ENCODE measurements at regions not wholly inside any gene's neighbourhood (a gene's known extent, or its start where the extent isn't known, plus 50 kb on each side); places are given as distances from the start of the nearest gene placed in this dataset.

DNA sequence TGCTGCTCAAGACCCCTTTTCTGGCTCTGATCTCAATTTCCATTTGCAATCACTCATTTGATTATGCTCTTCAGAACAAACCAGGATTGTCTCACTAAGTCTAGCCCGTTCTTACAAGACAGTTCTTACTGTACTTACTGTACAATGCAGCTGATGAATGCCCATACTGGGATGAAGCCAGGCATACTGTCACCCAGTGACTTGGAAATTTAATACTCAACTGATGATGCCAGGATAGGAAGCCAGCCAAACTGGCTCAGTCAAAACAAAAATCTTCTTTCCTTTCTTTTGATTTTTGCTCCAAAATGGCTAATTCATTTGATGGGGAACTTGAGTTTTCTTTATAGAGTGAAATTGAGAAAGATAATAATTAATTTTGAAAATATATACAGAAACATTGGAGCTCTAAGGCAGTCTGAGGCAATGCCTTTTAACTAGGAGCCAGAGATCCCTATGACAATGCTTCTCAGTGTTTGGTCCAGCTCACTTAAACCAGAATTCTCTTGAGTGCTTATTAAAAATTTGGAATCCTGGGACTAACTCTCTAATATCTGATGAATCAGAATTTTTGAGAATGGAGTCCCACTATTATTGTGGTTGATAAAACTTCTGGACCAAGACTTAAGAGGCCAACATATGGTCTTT lies 265.6 kb upstream of the THBS1 start:
- Histone ChIP-seq H3K36me3 (replicated peaks) (no peaks in the 10 kb centered on the region), H3K4me3 (no peak overlapping the region), H3K27me3 (ENCODE audit: low read depth) (no peaks in the 10 kb centered on the region), H3K4me1 (peaks cover 2% of the 10 kb centered on the region; the same call in 1 of the 2 replicates), H3K9me3 (no peaks in the 10 kb centered on the region)
- no peak for DNase-seq (ENCODE audit: low spot score in 2 of 2)
- in situ Hi-C loops (cut with MboI; ENCODE audit: low sequenced_read_pairs): no loop called here

DNA sequence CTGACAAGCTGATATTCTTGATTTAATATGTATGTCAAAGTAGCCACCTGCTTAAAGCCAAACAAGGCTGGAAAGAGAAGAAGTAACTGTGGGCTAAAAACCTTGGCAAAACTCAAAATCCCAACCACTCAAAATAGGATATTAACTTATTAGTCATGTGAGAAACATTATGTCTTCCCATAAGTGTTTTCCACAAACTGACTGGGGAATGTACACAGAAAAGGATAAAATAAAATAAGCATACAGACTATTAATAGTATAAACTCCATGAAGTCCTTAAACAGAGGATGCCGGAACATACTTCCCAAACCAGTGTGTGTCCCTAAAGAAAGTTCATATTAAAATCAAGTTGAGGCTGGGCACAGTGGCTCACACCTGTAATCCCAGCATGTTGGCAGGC lies 263.7 kb upstream of the THBS1 start:
- Histone ChIP-seq H3K9me3 (no peaks in the 10 kb centered on the region), H3K4me3 (no peak overlapping the region), H3K27me3 (ENCODE audit: low read depth) (no peaks in the 10 kb centered on the region), H3K4me1 (no peaks in the 10 kb centered on the region), H3K36me3 (replicated peaks) (no peaks in the 10 kb centered on the region)
- in situ Hi-C loops (cut with MboI; ENCODE audit: low sequenced_read_pairs): no loop called here
- no peak for DNase-seq (ENCODE audit: low spot score in 2 of 2)

- H3K9me3 ChIP-seq: no peaks in the 10 kb centered on the region
- no peaks in the 10 kb centered on the region for H3K4me1 ChIP-seq
- no peaks in the 10 kb centered on the region for H3K27me3 ChIP-seq (ENCODE audit: low read depth)
- no peaks in the 10 kb centered on the region for H3K36me3 ChIP-seq (replicated peaks)
- H3K4me3 ChIP-seq: no peak overlapping the region
- in situ Hi-C loops (cut with MboI; ENCODE audit: low sequenced_read_pairs): no loop called here
- no peak for DNase-seq (ENCODE audit: low spot score in 2 of 2)
These were observed 262.6 kb upstream of the THBS1 start for GRCh38 chr15:39318231-39318630.

DNA sequence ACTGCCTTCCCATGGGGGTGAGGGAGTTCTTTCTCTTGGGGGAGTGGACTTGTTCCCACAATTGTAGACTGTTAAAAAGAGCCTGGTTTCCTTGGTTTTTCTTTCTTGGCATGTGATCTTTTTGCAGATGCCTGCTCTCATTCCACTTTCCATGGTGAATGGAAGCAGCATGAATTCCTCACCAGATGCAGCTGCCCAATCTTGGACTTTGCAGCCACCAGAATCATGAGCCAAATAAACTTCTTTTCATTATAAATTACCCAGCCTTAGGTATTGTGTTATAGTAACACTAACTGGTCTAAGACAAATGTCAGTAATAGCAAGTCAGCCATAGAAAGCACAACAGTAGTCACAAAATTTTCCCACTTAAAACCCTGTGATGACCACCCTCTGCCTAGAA lies 260.5 kb upstream of the THBS1 start:
- in situ Hi-C loops (cut with MboI; ENCODE audit: low sequenced_read_pairs): no loop called here
- Histone ChIP-seq H3K9me3 (no peaks in the 10 kb centered on the region), H3K4me1 (no peaks in the 10 kb centered on the region), H3K4me3 (no peak overlapping the region), H3K36me3 (replicated peaks) (no peaks in the 10 kb centered on the region), H3K27me3 (ENCODE audit: low read depth) (no peaks in the 10 kb centered on the region)
- no peak for DNase-seq (ENCODE audit: low spot score in 2 of 2)

GRCh38 chr15:39320886-39321285 lies 260.0 kb upstream of the THBS1 start:
- Histone ChIP-seq H3K4me3 (no peak overlapping the region), H3K9me3 (no peaks in the 10 kb centered on the region), H3K4me1 (no peaks in the 10 kb centered on the region), H3K36me3 (replicated peaks) (no peaks in the 10 kb centered on the region), H3K27me3 (ENCODE audit: low read depth) (no peaks in the 10 kb centered on the region)
- in situ Hi-C loops (cut with MboI; ENCODE audit: low sequenced_read_pairs): no loop called here
- DNase-seq (ENCODE audit: low spot score in 2 of 2): no peak

DNA sequence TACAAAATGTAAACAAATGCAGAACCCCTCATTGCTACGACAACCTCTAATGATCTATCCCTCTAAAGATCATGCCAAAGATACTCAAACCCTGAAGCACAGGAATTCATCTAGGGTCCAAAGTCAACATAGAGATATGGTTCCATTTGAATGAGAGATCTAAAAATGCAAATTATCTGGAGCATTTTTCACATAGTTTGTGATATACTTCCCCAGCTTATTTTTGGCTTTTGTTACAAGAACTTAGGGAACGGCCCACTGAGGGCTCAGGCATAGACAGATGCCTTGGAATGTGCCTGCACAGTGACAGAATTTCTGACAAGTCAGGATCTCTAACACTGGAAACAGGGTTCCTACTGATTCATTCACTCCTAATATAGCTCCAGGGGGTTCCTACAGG lies 258.9 kb upstream of the THBS1 start:
- Histone ChIP-seq H3K9me3 (no peaks in the 10 kb centered on the region), H3K4me1 (no peaks in the 10 kb centered on the region), H3K27me3 (ENCODE audit: low read depth) (0 out of 2 replicates have a peak, but pooled peaks cover under 1% of the 10 kb centered on the region), H3K36me3 (replicated peaks) (no peaks in the 10 kb centered on the region), H3K4me3 (no peak overlapping the region)
- in situ Hi-C loops (cut with MboI; ENCODE audit: low sequenced_read_pairs): no loop called here
- peak in 1 of 2 experiments; percentile 8 for DNase-seq (ENCODE audit: low spot score in 2 of 2)

- Histone ChIP-seq H3K9me3 (no peaks in the 10 kb centered on the region), H3K36me3 (replicated peaks) (no peaks in the 10 kb centered on the region), H3K4me1 (no peaks in the 10 kb centered on the region), H3K4me3 (no peak overlapping the region), H3K27me3 (ENCODE audit: low read depth) (0 out of 2 replicates have a peak, but pooled peaks cover 2% of the 10 kb centered on the region)
- DNase-seq (ENCODE audit: low spot score in 2 of 2): no peak
- in situ Hi-C loops (cut with MboI; ENCODE audit: low sequenced_read_pairs): no loop called here
These were observed 257.7 kb upstream of the THBS1 start for GRCh38 chr15:39323157-39323556.

- Histone ChIP-seq H3K36me3 (replicated peaks) (no peaks in the 10 kb centered on the region), H3K27me3 (ENCODE audit: low read depth) (0 out of 2 replicates have a peak, but pooled peaks cover 2% of the 10 kb centered on the region)
- in situ Hi-C loops (cut with MboI; ENCODE audit: low sequenced_read_pairs): no loop called here
These were observed 257.2 kb upstream of the THBS1 start for GRCh38 chr15:39323706-39324105.

DNA sequence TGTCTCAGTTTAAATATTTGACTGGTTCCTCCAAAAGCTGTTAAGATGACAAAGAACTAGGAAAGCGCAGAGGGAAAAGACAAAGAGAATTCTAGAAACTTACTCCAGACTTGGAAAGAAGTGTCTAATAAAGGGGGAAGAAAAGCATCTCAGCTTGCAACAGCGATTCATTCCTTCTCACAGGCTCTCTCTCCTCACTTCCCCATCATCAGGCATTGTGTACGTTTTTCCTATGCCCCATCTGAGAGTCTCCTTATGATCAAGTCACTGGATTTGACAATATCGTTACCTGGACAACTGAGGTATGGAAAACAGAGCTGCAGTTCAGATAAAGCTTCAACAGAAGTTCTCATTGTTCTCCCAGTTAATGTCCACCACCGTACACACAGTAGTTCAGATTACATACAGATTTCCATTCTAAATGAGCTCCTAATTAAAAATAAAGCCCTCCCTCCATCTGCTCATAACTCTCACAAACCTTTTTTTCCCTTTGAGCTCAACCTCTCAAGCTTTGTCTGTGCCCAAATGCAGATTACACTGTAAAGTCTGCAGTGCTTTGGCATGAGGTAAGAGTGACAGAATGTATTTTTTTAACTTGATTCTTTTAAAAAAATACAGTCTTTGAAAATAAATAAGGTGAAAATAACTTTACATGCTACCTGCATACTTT lies 254.4 kb upstream of the THBS1 start:
- H3K9me3 ChIP-seq: no peaks in the 10 kb centered on the region
- no peaks in the 10 kb centered on the region for H3K36me3 ChIP-seq (replicated peaks)
- in situ Hi-C loops (cut with MboI; ENCODE audit: low sequenced_read_pairs): no loop called here
- H3K27me3 ChIP-seq (ENCODE audit: low read depth): 0 out of 2 replicates have a peak, but pooled peaks cover 2% of the 10 kb centered on the region
- no peak overlapping the region for H3K4me3 ChIP-seq
- DNase-seq (ENCODE audit: low spot score in 2 of 2): no peak
- H3K4me1 ChIP-seq: no peaks in the 10 kb centered on the region

More at GRCh38 chr15:39323706-39324105, 257.2 kb upstream of the THBS1 start:
- Histone ChIP-seq H3K4me1 (no peaks in the 10 kb centered on the region), H3K9me3 (no peaks in the 10 kb centered on the region), H3K4me3 (no peak overlapping the region)
- DNase-seq (ENCODE audit: low spot score in 2 of 2): no peak

DNA sequence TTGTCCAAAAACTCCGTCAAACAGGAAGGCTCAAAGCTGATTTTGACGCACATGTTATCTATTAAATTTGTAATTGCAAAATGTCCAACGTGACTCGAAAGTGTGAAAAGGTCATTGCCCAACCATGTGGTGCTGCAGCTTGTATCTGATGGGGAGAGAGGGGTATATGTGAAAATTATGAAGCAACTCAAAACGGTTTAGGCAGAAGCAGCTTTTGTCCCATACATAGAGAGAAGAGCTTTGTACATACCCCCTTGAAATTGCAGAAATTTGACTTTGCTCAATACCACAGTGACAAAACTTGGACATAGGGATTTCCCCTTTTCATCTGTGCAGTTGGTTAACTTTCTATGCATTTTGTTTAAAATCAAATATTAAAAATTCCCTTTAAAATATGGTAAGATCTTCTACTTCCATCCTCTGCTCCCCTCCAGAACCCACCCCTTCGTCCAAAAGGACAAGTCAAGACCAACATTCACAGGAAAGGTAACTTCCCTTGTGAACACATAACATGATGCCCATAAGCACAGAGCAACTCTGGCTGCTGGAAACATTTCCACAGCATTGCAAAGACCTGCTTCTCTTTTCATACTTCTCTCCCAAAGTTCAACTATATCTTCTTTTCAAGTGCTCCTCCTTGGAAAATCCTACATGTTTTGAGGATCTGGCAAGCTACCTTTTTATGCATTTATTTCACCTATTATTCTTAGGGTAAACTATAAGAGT lies 253.7 kb upstream of the THBS1 start:
- 0 out of 2 replicates have a peak, but pooled peaks cover 2% of the 10 kb centered on the region for H3K27me3 ChIP-seq (ENCODE audit: low read depth)
- DNase-seq (ENCODE audit: low spot score in 2 of 2): no peak
- H3K36me3 ChIP-seq (replicated peaks): no peaks in the 10 kb centered on the region
- in situ Hi-C loops (cut with MboI; ENCODE audit: low sequenced_read_pairs): no loop called here
- H3K4me3 ChIP-seq: no peak overlapping the region
- H3K4me1 ChIP-seq: no peaks in the 10 kb centered on the region
- no peaks in the 10 kb centered on the region for H3K9me3 ChIP-seq

DNA sequence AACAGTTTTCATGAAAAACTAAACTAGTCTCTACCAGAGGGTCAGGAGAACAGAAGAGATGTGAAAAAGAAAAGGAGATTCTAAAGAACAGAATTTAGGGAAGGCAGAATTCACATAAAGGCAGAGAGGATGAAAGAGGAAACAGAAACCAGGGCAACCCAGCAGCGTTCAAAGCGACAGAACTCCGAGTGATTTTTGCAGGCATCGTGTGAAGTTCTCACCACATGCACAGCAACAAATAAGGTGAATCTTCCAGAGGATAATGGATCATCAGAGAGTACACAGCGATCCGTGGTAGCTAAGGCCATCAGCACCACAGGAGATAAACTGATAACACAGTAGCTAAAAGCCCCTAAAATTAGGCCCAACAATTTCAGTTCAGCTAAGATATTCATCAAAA lies 250.8 kb upstream of the THBS1 start:
- no peak for DNase-seq (ENCODE audit: low spot score in 2 of 2)
- no peaks in the 10 kb centered on the region for H3K9me3 ChIP-seq
- H3K4me1 ChIP-seq: no peaks in the 10 kb centered on the region
- no peak overlapping the region for H3K4me3 ChIP-seq
- no peaks in the 10 kb centered on the region for H3K36me3 ChIP-seq (replicated peaks)
- H3K27me3 ChIP-seq (ENCODE audit: low read depth): 0 out of 2 replicates have a peak, but pooled peaks cover 2% of the 10 kb centered on the region
- in situ Hi-C loops (cut with MboI; ENCODE audit: low sequenced_read_pairs): no loop called here

DNA sequence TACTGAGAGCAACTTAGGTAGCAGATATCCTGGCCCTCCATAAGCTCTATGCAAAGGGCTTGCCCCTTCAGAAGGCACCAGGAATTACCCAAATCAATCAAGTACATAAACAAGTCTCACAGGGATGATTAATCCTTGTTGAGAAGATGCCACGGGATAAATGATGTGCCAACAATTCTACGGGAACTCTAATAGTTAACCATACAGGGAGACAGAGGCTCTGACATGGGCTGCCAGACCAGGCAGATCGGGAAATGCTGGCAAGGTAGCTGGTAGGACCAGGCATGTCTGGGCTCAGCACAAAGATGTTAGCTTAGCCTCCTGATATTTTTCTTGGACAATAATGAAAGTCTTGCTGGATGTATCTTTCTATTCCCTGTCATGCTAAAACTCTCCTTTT lies 249.3 kb upstream of the THBS1 start:
- H3K27me3 ChIP-seq (ENCODE audit: low read depth): 0 out of 2 replicates have a peak, but pooled peaks cover 2% of the 10 kb centered on the region
- in situ Hi-C loops (cut with MboI; ENCODE audit: low sequenced_read_pairs): no loop called here
- no peak for DNase-seq (ENCODE audit: low spot score in 2 of 2)
- H3K9me3 ChIP-seq: no peaks in the 10 kb centered on the region
- no peaks in the 10 kb centered on the region for H3K36me3 ChIP-seq (replicated peaks)
- H3K4me1 ChIP-seq: no peaks in the 10 kb centered on the region
- H3K4me3 ChIP-seq: no peak overlapping the region

DNA sequence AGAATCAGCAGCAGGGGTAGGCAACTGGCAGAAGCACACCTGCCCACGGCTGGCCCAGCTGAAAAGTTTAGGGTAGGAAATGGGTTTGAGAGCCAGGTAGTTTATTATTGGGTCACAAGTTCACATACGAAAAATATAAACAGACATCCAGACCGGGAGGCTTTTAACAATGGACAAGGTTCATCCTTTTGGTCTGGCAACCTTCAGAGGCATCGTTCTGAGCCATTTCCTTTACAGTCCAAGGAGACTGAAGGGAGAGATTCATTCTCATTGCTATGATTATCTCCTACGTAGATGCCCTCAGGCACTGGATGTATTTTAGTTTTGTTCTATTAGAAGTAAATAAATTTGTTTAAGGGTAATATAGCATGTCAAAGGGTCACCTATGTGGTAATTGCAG lies 248.0 kb upstream of the THBS1 start:
- Histone ChIP-seq H3K9me3 (no peaks in the 10 kb centered on the region), H3K4me3 (no peak overlapping the region), H3K27me3 (ENCODE audit: low read depth) (no peaks in the 10 kb centered on the region), H3K36me3 (replicated peaks) (no peaks in the 10 kb centered on the region), H3K4me1 (no peaks in the 10 kb centered on the region)
- no peak for DNase-seq (ENCODE audit: low spot score in 2 of 2)
- in situ Hi-C loops (cut with MboI; ENCODE audit: low sequenced_read_pairs): no loop called here

DNA sequence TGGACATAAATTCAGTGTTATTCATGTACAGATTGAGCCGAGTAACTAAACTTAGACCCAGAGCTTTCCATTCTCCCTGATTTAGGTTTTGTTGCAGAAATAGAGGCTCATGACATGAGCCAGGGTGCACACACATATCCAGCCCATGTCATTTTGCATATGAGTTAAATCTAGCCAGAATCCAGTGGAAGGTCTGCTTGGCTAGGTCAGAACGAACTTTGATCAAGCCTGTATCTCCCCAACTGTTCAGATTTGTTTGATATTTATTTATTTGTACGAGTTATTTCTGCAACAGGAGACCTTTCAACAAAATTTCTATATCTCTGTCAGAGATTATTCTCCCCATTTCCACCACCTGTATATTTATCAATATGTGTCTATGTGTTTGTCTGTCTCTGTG lies 247.5 kb upstream of the THBS1 start:
- H3K27me3 ChIP-seq (ENCODE audit: low read depth): no peaks in the 10 kb centered on the region
- DNase-seq (ENCODE audit: low spot score in 2 of 2): no peak
- H3K9me3 ChIP-seq: no peaks in the 10 kb centered on the region
- in situ Hi-C loops (cut with MboI; ENCODE audit: low sequenced_read_pairs): no loop called here
- H3K36me3 ChIP-seq (replicated peaks): no peaks in the 10 kb centered on the region
- no peaks in the 10 kb centered on the region for H3K4me1 ChIP-seq
- H3K4me3 ChIP-seq: no peak overlapping the region

All from HAP-1 (cell line).